ENCODE measurements at regions not wholly inside any gene's neighbourhood (a gene's known extent, or its start where the extent isn't known, plus 50 kb on each side); places are given as distances from the start of the nearest gene placed in this dataset.
"Not testable (repeated sequence)": the region's sequence is repeated elsewhere in the genome, so short reads cannot be mapped to it uniquely, and the experiment has no call there.

DNA sequence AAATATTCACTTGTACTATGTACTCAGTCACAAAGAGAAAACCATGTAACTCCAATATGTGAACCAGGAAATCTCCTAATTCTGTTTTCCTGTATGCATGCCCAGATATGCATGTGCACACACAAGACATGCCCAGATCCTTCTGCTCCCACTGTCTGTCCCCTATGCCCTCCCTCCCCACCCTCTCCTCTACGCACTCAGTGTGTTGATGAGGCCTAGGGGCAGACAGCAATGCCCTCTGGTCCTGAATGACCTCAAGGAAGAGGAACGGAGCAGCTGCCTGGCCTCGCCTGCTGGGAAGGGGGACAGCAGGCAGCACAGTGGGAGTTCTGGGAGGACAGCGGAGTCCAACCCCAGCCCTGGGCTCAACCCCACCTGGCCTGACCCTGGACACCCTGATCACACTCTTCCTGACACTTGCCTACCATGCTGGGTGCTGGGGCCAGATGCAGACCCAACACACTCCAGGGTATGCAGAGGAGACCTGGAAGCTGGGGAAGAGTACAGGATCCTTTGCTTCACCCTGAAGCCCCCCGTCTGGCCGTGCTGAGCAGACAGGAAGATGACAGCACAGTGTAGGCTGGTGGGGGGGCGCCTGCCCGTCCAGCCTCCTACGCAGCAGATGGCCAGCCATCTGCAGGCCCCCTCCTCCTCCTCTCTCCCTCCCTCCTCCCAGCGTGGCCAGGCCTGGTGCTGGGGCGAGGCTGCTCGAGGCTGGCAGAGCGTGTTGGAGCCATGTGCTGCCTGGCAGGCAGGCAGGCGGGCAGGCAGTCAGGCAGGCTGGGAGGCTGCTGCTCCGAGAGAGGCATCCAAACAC, 106.6 kb upstream of the NCOR2 start:
- peaks cover 17% of the 10 kb centered on the region for H3K4me1 ChIP-seq
- H3K9me3 ChIP-seq (replicated peaks): peaks cover 7% of the 10 kb centered on the region
- H3K27me3 ChIP-seq (ENCODE audit: low read depth): no peaks in the 10 kb centered on the region
- H3K36me3 ChIP-seq: no peaks in the 10 kb centered on the region
- H3K4me3 ChIP-seq: no peak overlapping the region
- peak overlapping the region; percentile 8 for H3K27ac ChIP-seq (replicated peaks)
- DNase-seq: no peak
- TF ChIP-seq, protein P1, sequence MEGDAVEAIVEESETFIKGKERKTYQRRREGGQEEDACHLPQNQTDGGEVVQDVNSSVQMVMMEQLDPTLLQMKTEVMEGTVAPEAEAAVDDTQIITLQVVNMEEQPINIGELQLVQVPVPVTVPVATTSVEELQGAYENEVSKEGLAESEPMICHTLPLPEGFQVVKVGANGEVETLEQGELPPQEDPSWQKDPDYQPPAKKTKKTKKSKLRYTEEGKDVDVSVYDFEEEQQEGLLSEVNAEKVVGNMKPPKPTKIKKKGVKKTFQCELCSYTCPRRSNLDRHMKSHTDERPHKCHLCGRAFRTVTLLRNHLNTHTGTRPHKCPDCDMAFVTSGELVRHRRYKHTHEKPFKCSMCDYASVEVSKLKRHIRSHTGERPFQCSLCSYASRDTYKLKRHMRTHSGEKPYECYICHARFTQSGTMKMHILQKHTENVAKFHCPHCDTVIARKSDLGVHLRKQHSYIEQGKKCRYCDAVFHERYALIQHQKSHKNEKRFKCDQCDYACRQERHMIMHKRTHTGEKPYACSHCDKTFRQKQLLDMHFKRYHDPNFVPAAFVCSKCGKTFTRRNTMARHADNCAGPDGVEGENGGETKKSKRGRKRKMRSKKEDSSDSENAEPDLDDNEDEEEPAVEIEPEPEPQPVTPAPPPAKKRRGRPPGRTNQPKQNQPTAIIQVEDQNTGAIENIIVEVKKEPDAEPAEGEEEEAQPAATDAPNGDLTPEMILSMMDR (IDR thresholded peaks at IDR 0.05; ENCODE audit: borderline replicate concordance): no peak
- intact Hi-C loops (cut with micrococcal nuclease): no loop called here

DNA sequence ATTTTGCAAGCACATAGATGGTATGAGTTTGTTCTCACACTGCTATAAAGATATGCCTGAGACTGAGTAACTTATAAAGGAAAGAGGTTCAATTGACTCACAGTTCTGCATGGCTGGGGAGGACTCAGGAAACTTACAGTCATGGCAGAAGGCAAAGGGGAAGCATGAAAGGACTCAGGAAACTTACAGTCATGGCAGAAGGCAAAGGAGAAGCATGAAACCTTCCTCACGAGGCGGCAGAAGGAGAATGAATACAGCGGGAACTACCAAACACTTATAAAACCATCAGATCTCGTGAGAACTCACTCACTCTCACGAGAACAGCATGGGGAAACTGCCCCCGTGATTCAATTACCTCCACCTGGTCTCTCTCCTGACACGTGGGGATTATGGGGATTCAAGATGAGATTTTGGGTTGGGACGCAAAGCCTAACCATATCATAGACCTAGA, 101.9 kb upstream of the NCOR2 start:
- H3K27ac ChIP-seq (replicated peaks); H3K36me3 ChIP-seq; intact Hi-C loops (cut with micrococcal nuclease); DNase-seq; H3K27me3 ChIP-seq (ENCODE audit: low read depth); H3K4me3 ChIP-seq: not testable (repeated sequence)
- H3K4me1 ChIP-seq: peaks cover 13% of the 10 kb centered on the region
- peaks cover 19% of the 10 kb centered on the region for H3K9me3 ChIP-seq (replicated peaks)

DNA sequence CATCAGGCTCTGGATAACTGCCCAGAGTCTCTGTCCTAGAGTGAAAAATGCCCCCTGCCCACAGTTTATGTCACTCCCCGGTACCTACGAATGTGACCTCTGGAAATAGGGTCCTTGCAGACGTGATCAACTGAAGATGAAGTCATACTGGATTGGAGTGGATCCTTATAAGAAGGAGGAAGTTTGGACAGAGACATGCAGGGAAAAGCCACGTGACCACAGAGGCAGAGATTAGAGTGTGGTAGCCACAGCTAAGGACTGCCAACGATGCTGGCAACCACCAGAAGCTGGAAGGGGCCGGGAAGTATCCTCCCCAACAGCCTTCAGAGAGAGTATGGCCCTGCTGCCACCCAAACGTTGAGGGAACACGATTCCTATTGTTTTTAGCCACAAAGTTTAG, 101.2 kb upstream of the NCOR2 start:
- Histone ChIP-seq H3K4me1 (peaks cover 18% of the 10 kb centered on the region), H3K36me3 (no peaks in the 10 kb centered on the region), H3K27me3 (ENCODE audit: low read depth) (no peaks in the 10 kb centered on the region), H3K4me3 (no peak overlapping the region), H3K9me3 (replicated peaks) (peaks cover 19% of the 10 kb centered on the region), H3K27ac (replicated peaks) (no peak overlapping the region)
- no peak for DNase-seq
- TF ChIP-seq, protein P1 (IDR thresholded peaks at IDR 0.05; ENCODE audit: borderline replicate concordance): no peak
- intact Hi-C loops (cut with micrococcal nuclease): no loop called here

DNA sequence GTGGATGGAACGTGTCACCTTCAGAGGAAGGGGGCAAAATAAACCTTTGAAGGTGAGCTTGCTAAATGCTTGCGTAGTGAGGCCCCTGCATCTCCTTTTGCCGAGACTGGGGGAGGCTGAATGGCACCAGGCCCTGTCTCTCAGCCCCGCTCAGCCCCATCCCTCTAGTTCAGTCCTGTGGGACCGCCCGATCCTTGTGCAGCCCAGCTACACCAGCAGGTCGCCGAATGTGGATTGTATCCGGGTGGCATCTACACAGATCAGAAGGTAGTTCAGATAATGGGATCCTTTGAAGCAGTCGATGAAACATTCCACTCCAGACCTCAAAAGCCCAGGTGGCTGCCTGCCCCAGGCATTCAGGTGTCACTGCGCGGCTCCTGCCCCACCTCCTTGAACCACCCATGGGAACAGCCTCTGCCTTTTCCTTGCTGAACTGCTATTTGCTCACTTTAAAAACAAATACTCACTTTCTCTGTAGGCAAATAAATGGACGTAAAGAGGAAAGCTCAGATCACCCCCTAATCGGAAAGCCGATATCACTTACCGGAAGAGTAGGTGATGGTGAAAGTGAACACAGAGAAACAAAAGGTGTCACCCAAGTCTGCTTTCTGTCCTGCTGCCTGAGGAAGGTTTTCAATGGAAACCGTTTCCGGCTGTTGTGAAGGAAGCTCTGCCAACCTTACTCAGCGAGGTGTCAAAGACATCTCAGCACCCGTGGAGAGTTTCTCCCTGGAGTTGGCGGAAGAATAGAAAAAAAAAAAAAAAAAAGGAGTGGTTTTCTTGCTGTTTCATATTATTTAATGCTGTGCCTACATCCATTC, 100.3 kb upstream of the NCOR2 start:
- TF ChIP-seq, protein P1 (IDR thresholded peaks at IDR 0.05; ENCODE audit: borderline replicate concordance): no peak
- Histone ChIP-seq H3K27ac (replicated peaks) (no peak overlapping the region), H3K4me1 (peaks cover 26% of the 10 kb centered on the region), H3K4me3 (no peak overlapping the region), H3K36me3 (no peaks in the 10 kb centered on the region), H3K9me3 (replicated peaks) (peaks cover 19% of the 10 kb centered on the region), H3K27me3 (ENCODE audit: low read depth) (no peaks in the 10 kb centered on the region)
- intact Hi-C loops (cut with micrococcal nuclease): no loop called here
- no peak for DNase-seq

DNA sequence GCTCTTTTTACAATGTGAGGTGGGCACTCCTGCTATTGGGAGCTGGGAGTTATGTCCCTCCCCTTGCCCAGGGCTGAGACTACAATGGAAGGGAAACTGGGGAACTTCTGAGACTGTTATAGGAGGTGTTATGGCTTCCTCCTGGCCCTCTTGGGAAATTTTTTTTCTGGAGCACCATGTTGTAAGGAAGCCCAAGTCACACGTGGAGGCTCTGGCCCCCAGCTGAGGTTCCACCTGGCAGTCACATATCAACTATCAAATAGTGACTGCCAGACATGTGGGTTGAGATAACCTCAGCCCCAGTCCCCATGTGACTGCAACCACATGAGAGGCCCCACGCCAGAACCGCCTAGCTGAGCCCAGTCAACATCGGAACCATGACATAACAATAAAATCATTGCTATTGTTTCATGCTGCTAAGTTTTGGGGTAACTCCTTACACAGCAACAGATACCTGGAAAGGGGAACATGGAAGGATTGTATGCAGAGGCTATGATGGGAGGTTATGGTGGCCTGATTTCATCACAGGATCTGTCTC, 99.4 kb upstream of the NCOR2 start:
- no peak for DNase-seq
- Histone ChIP-seq H3K36me3 (no peaks in the 10 kb centered on the region), H3K27ac (replicated peaks) (no peak overlapping the region), H3K4me3 (no peak overlapping the region), H3K4me1 (peaks cover 31% of the 10 kb centered on the region), H3K9me3 (replicated peaks) (peaks cover 19% of the 10 kb centered on the region), H3K27me3 (ENCODE audit: low read depth) (no peaks in the 10 kb centered on the region)
- TF ChIP-seq, protein P1 (IDR thresholded peaks at IDR 0.05; ENCODE audit: borderline replicate concordance): no peak
- intact Hi-C loops (cut with micrococcal nuclease): no loop called here
